Trophoblast cell (in vitro differentiated cells and primary cell): ENCODE measurements at regions not wholly inside any gene's neighbourhood (a gene's known extent, or its start where the extent isn't known, plus 50 kb on each side); places are given as distances from the start of the nearest gene placed in this dataset.

ENCODE experiments used
- DNase-seq, 2 donors: peaks; one replicate each; pipeline ENCODE4 v3.0.0-alpha.2; 2016
- H2AFZ ChIP-seq: 2 replicates; pipeline ENCODE4 v1.6.1; 2013; ENCODE audit warnings: low read length, moderate library complexity, mild to moderate bottlenecking; ENCODE audit not compliant: insufficient read depth, poor library complexity
- H2AK5ac ChIP-seq: 2 replicates; pipeline ENCODE4 v1.6.1; 2013; ENCODE audit warnings: mild to moderate bottlenecking, low read length
- H2BK120ac ChIP-seq: 2 replicates; pipeline ENCODE4 v1.6.1; 2013; ENCODE audit warnings: low read length, mild to moderate bottlenecking, moderate library complexity; ENCODE audit not compliant: insufficient read depth, poor library complexity
- H2BK12ac ChIP-seq: 2 replicates; pipeline ENCODE4 v1.6.1; 2013; ENCODE audit warnings: mild to moderate bottlenecking, low read length, moderate library complexity
- H2BK5ac ChIP-seq: 2 replicates; pipeline ENCODE4 v1.6.1; 2013; ENCODE audit warnings: low read length, low read depth, moderate library complexity, mild to moderate bottlenecking; ENCODE audit not compliant: poor library complexity
- H3K14ac ChIP-seq: 2 replicates; pipeline ENCODE4 v1.6.1; 2013; ENCODE audit warnings: mild to moderate bottlenecking, low read length
- H3K18ac ChIP-seq: 2 replicates; pipeline ENCODE4 v1.6.1; 2013; ENCODE audit warnings: mild to moderate bottlenecking, low read length
- H3K23ac ChIP-seq: 2 replicates; pipeline ENCODE4 v1.6.1; 2013; ENCODE audit warnings: low read length
- H3K27ac ChIP-seq: 2 replicates; pipeline ENCODE4 v1.5.1; 2013; ENCODE audit warnings: low read depth, mild to moderate bottlenecking, inconsistent platforms, low read length, moderate library complexity
- H3K27me3 ChIP-seq: 2 replicates; pipeline ENCODE4 v1.6.1; 2013; ENCODE audit warnings: inconsistent platforms, mild to moderate bottlenecking, low read length, moderate library complexity; ENCODE audit not compliant: insufficient read depth
- H3K36me3 ChIP-seq, 2 experiments: 1 replicate in 1 of 2; 2 replicates in 1 of 2; pipeline ENCODE4 v1.6.1; 2013; ENCODE audit warnings: low read length in 2 of 2, mild to moderate bottlenecking in 2 of 2, moderate library complexity in 1 of 2; ENCODE audit not compliant: insufficient read depth in 2 of 2, control insufficient read depth in 1 of 2
- H3K4ac ChIP-seq: 2 replicates; pipeline ENCODE4 v1.6.1; 2013; ENCODE audit warnings: low read depth, mild to moderate bottlenecking, low read length, moderate library complexity
- H3K4me1 ChIP-seq, 2 experiments: 1 replicate in 1 of 2; 2 replicates in 1 of 2; pipeline ENCODE4 v1.6.1; 2013; ENCODE audit warnings: low read length in 2 of 2, mild to moderate bottlenecking in 2 of 2, moderate library complexity in 1 of 2; ENCODE audit not compliant: insufficient read depth in 2 of 2, control insufficient read depth in 1 of 2
- H3K4me2 ChIP-seq: 2 replicates; pipeline ENCODE4 v1.6.1; 2013; ENCODE audit warnings: inconsistent platforms, mild to moderate bottlenecking, low read length, moderate library complexity
- H3K4me3 ChIP-seq: 2 replicates; pipeline ENCODE4 v1.5.1; 2013; ENCODE audit warnings: mild to moderate bottlenecking, low read depth, low read length, inconsistent platforms
- H3K79me1 ChIP-seq: one replicate; pipeline ENCODE4 v1.6.1; 2013; ENCODE audit warnings: low read length
- H3K79me2 ChIP-seq: 2 replicates; pipeline ENCODE4 v1.6.1; 2013; ENCODE audit warnings: low read length, mild to moderate bottlenecking; ENCODE audit not compliant: control insufficient read depth, insufficient read depth, poor library complexity
- H3K9ac ChIP-seq: 2 replicates; pipeline ENCODE4 v1.6.1; 2013; ENCODE audit warnings: mild to moderate bottlenecking, low read length
- H3K9me3 ChIP-seq: 2 replicates; pipeline ENCODE4 v1.6.1; 2013; ENCODE audit warnings: low read depth, mild to moderate bottlenecking, control low read depth, inconsistent platforms, low read length; ENCODE audit not compliant: insufficient read depth
- H4K12ac ChIP-seq: 2 replicates; pipeline ENCODE4 v1.6.1; 2013; ENCODE audit warnings: low read depth, mild to moderate bottlenecking, low read length, moderate library complexity
- H4K8ac ChIP-seq: 2 replicates; pipeline ENCODE4 v1.6.1; 2013; ENCODE audit warnings: low read depth, mild to moderate bottlenecking, low read length, moderate library complexity
- H4K91ac ChIP-seq: one replicate; pipeline ENCODE4 v1.6.1; 2013; ENCODE audit warnings: low read depth, mild to moderate bottlenecking, low read length, moderate library complexity
- WGBS: extraction: QIAGEN DNeasy Blood & Tissue Kit; methylation state at CpG from one replicate; pipeline ENCODE4 v1.1.7; 2013; ENCODE audit warnings: missing lambda C conversion rate; ENCODE audit not compliant: insufficient read length, insufficient coverage; ENCODE audit errors: extremely low coverage; 5-methylcytosine and 5-hydroxymethylcytosine counted together

DNA sequence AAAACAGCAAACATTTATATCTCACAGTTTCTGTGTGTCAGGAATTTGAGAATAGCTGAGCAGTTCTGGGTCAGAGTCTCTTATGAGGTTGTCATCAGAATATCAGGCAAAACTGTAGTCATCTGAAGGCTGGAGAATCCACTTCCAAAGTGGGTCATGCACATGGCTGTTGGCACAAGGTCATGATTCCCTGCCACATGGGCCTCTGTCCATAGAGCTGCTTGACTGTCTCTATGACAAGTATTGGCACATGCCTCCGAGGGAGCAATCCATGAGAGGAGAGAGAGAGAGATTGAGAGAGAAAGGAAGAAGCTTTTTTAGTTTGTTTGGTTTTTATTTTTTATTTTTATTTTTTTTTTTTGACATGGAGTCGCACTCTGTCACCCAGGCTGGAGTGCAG lies 101.8 kb upstream of the DDX18 start:
- H3K79me2 ChIP-seq: no peaks in the 10 kb centered on the region
- H3K79me1 ChIP-seq: no peaks in the 10 kb centered on the region
- H2BK12ac ChIP-seq: peak overlapping the region; percentile 23
- H2AFZ ChIP-seq: no peak overlapping the region
- no peaks in the 10 kb centered on the region for H3K36me3 ChIP-seq
- H2BK5ac ChIP-seq: peak overlapping the region; percentile 12
- H3K4me1 ChIP-seq: peaks cover 2 to 8% of the 10 kb centered on the region in 2 experiments
- no peak overlapping the region for H4K8ac ChIP-seq
- H3K9ac ChIP-seq: no peak overlapping the region
- no peak overlapping the region for H3K4me3 ChIP-seq
- H3K27ac ChIP-seq: no peak overlapping the region
- no peak overlapping the region for H4K91ac ChIP-seq
- H4K12ac ChIP-seq: no peak overlapping the region
- H3K4me2 ChIP-seq: no peak overlapping the region
- no peak overlapping the region for H3K23ac ChIP-seq
- H3K18ac ChIP-seq: no peak overlapping the region
- WGBS: no CpG with 5 or more reads among the region's 2 CpGs
- no peak for DNase-seq
- H3K14ac ChIP-seq: no peak overlapping the region
- H3K27me3 ChIP-seq: no peaks in the 10 kb centered on the region
- no peaks in the 10 kb centered on the region for H3K9me3 ChIP-seq
- peak overlapping the region; percentile 15 for H2BK120ac ChIP-seq
- no peak overlapping the region for H2AK5ac ChIP-seq
- no peak overlapping the region for H3K4ac ChIP-seq

DNA sequence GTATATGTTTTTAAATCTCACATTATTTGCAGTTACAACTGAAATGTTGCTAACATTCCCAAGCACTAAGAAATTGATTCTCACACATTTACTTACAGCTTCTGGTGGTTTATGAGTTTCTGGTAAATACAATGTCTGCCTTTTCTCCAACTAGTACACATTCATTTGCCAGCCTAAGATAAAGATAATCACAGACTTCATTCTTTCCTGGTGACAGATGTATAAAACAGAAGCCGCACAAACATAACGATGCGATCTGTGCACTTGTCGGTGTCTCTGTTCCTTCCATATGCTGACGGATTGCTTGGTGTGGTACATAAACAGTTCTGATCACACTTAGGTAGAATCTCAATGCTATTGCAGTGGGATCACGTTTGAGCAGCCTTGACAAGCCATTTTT lies 100.4 kb upstream of the DDX18 start:
- Histone ChIP-seq H3K79me1 (no peaks in the 10 kb centered on the region), H2BK12ac (no peak overlapping the region), H3K27me3 (no peaks in the 10 kb centered on the region), H2BK120ac (no peak overlapping the region), H3K9me3 (no peaks in the 10 kb centered on the region), H2AFZ (no peak overlapping the region), H4K12ac (no peak overlapping the region), H3K36me3 (no peaks in the 10 kb centered on the region), H3K4ac (no peak overlapping the region), H3K4me2 (no peak overlapping the region), H4K91ac (no peak overlapping the region), H3K27ac (no peak overlapping the region), H3K18ac (no peak overlapping the region), H3K14ac (no peak overlapping the region), H3K79me2 (no peaks in the 10 kb centered on the region), H2AK5ac (no peak overlapping the region), H3K4me3 (no peak overlapping the region), H3K23ac (no peak overlapping the region), H3K4me1 (peaks cover 2 to 8% of the 10 kb centered on the region in 2 experiments), H3K9ac (no peak overlapping the region), H4K8ac (no peak overlapping the region), H2BK5ac (no peak overlapping the region)
- WGBS: no CpG with 5 or more reads among the region's 6 CpGs
- no peak for DNase-seq

DNA sequence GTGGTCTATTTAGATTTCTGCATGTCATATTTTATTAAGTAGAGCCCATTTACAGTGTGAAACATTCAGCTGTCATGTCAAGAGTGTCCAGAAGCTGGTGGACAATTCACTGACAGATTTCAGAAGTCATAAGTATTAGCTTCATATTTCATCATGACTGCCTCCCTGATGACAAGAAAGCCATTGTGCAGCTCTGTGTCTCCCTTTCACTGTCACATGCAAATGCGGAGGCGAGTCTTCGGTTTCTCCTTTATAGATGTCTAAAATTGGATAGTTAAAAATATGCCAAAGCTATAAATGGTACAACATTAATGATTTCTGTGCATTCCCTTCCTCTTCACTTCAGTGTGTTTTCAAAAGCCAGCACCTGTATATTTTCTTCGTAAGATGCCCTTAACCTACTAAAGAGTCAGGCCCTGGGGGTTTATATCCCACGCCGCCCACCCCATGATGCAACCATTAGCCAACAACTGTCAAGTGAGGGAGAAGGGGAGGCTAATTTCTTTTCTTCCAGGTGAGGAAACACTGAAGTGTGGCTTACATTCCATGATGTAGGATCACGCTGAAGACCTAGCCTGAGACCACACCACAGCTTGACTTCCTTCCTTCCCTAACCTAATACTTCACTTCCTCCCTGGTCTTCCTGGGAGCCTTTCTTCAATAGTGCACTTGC lies 99.6 kb upstream of the DDX18 start:
- Histone ChIP-seq H3K4ac (no peak overlapping the region), H3K9me3 (no peaks in the 10 kb centered on the region), H2BK5ac (no peak overlapping the region), H3K79me1 (no peaks in the 10 kb centered on the region), H4K91ac (no peak overlapping the region), H4K12ac (no peak overlapping the region), H3K18ac (no peak overlapping the region), H3K79me2 (no peaks in the 10 kb centered on the region), H4K8ac (no peak overlapping the region), H3K27ac (no peak overlapping the region), H3K27me3 (no peaks in the 10 kb centered on the region), H3K23ac (no peak overlapping the region), H3K4me1 (peaks cover 2 to 8% of the 10 kb centered on the region in 2 experiments), H3K14ac (no peak overlapping the region), H3K9ac (no peak overlapping the region), H2AFZ (no peak overlapping the region), H3K4me3 (no peak overlapping the region), H2BK120ac (no peak overlapping the region), H3K36me3 (no peaks in the 10 kb centered on the region), H2AK5ac (no peak overlapping the region), H3K4me2 (no peak overlapping the region), H2BK12ac (no peak overlapping the region)
- DNase-seq: no peak
- no CpG with 5 or more reads among the region's 7 CpGs for WGBS

DNA sequence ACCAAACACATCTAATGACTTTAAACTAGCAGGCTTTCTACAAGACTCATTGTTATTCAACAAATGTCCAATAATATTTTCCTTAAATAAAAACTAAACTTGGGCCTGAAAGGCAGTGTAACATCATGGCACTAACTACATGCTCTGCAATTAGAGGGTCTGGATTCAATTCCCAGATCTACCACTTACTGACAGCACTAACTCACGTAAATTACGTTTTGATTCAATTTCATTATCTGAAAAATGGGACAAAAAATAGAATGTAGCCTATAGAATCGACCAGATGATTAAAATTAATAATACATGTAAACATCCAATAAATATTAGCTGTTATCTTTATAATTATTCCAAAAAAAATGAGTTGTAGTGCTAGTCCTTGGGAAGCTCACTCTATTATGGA lies 98.0 kb upstream of the DDX18 start:
- Histone ChIP-seq H3K18ac (no peak overlapping the region), H3K9me3 (no peaks in the 10 kb centered on the region), H3K9ac (no peak overlapping the region), H2BK5ac (no peak overlapping the region), H4K12ac (no peak overlapping the region), H3K27me3 (no peaks in the 10 kb centered on the region), H3K36me3 (no peaks in the 10 kb centered on the region), H3K4me3 (no peak overlapping the region), H3K27ac (no peak overlapping the region), H2BK120ac (no peak overlapping the region), H3K4me2 (no peak overlapping the region), H2BK12ac (no peak overlapping the region), H3K79me1 (no peaks in the 10 kb centered on the region), H4K91ac (no peak overlapping the region), H2AFZ (no peak overlapping the region), H3K79me2 (no peaks in the 10 kb centered on the region), H3K4ac (no peak overlapping the region), H3K4me1 (peaks cover 2 to 8% of the 10 kb centered on the region in 2 experiments), H4K8ac (no peak overlapping the region), H2AK5ac (no peak overlapping the region), H3K14ac (no peak overlapping the region), H3K23ac (no peak overlapping the region)
- no CpG with 5 or more reads among the region's 3 CpGs for WGBS
- DNase-seq: no peak
